Activated naive CD8-positive, alpha-beta T cell treated with anti-CD3 and anti-CD28 coated beads, Interleukin-2, amount 50 U/mL, for 24 hours (primary cell): ENCODE measurements at regions not wholly inside any gene's neighbourhood (a gene's known extent, or its start where the extent isn't known, plus 50 kb on each side); places are given as distances from the start of the nearest gene placed in this dataset.
A peak's percentile ranks its signal among the peaks of the same experiment; 100 is the strongest.

ENCODE experiments used
- ATAC-seq: fragments of 150-1000 bp; cut with Tn5 transposase; one replicate; pipeline ENCODE4 v1.10.0; 2021
- DNase-seq: peaks from one replicate; pipeline ENCODE4 v3.0.0; 2021
- H3K27ac Mint-ChIP-seq: one replicate; pipeline ENCODE4 v1.8.0; 2021; ENCODE audit warnings: mild to moderate bottlenecking, mixed read lengths
- H3K27me3 Mint-ChIP-seq: one replicate; pipeline ENCODE4 v1.8.0; 2021; ENCODE audit warnings: mixed read lengths
- H3K36me3 Mint-ChIP-seq: one replicate; pipeline ENCODE4 v1.8.0; 2021; ENCODE audit warnings: low read depth, mixed read lengths
- H3K4me1 Mint-ChIP-seq: one replicate; pipeline ENCODE4 v1.8.0; 2021; ENCODE audit warnings: mixed read lengths
- H3K4me3 Mint-ChIP-seq: one replicate; pipeline ENCODE4 v1.8.0; 2021; ENCODE audit warnings: mild to moderate bottlenecking, moderate library complexity, mixed read lengths
- H3K9me3 Mint-ChIP-seq: one replicate; pipeline ENCODE4 v1.8.0; 2021; ENCODE audit warnings: mixed read lengths

GRCh38 chr2:167900435-167901114 is 346.8 kb downstream of the STK39 start:
- Mint-ChIP-seq H3K27me3 (peaks cover 2% of the 10 kb centered on the region), H3K9me3 (no peaks in the 10 kb centered on the region), H3K27ac (no peak overlapping the region), H3K36me3 (no peaks in the 10 kb centered on the region), H3K4me1 (no peaks in the 10 kb centered on the region), H3K4me3 (no peak overlapping the region)
- DNase-seq (no peak), ATAC-seq (no peak)

GRCh38 chr2:167898340-167898739 is 349.1 kb downstream of the STK39 start:
- H3K9me3 Mint-ChIP-seq: no peaks in the 10 kb centered on the region
- no peak overlapping the region for H3K4me3 Mint-ChIP-seq
- ATAC-seq (no peak), DNase-seq (no peak)
- H3K36me3 Mint-ChIP-seq: no peaks in the 10 kb centered on the region
- H3K27me3 Mint-ChIP-seq: peaks cover 2% of the 10 kb centered on the region
- no peak overlapping the region for H3K27ac Mint-ChIP-seq
- no peaks in the 10 kb centered on the region for H3K4me1 Mint-ChIP-seq

- no peak for DNase-seq
- Mint-ChIP-seq H3K27ac (no peak overlapping the region), H3K4me1 (no peaks in the 10 kb centered on the region), H3K36me3 (no peaks in the 10 kb centered on the region), H3K9me3 (peaks cover 10% of the 10 kb centered on the region), H3K27me3 (peaks cover 19% of the 10 kb centered on the region), H3K4me3 (no peak overlapping the region)
- no peak for ATAC-seq
Observed at GRCh38 chr2:167891841-167892240, 355.6 kb downstream of the STK39 start.

GRCh38 chr2:167890739-167891138 is 356.7 kb downstream of the STK39 start:
- H3K4me3 Mint-ChIP-seq: no peak overlapping the region
- no peak for DNase-seq
- peaks cover 10% of the 10 kb centered on the region for H3K9me3 Mint-ChIP-seq
- H3K27me3 Mint-ChIP-seq: peaks cover 17% of the 10 kb centered on the region
- no peak for ATAC-seq
- no peak overlapping the region for H3K27ac Mint-ChIP-seq
- no peaks in the 10 kb centered on the region for H3K36me3 Mint-ChIP-seq
- H3K4me1 Mint-ChIP-seq: no peaks in the 10 kb centered on the region

- H3K4me1 Mint-ChIP-seq: no peaks in the 10 kb centered on the region
- H3K4me3 Mint-ChIP-seq: no peak overlapping the region
- no peak overlapping the region for H3K27ac Mint-ChIP-seq
- ATAC-seq (no peak), DNase-seq (no peak)
- no peaks in the 10 kb centered on the region for H3K9me3 Mint-ChIP-seq
- H3K36me3 Mint-ChIP-seq: no peaks in the 10 kb centered on the region
- H3K27me3 Mint-ChIP-seq: peaks cover 3% of the 10 kb centered on the region
Observed at GRCh38 chr2:167880415-167880814, 367.0 kb downstream of the STK39 start.

- no peak overlapping the region for H3K4me3 Mint-ChIP-seq
- peaks cover 4% of the 10 kb centered on the region for H3K9me3 Mint-ChIP-seq
- no peaks in the 10 kb centered on the region for H3K36me3 Mint-ChIP-seq
- DNase-seq (no peak), ATAC-seq (no peak)
- H3K27ac Mint-ChIP-seq: no peak overlapping the region
- no peaks in the 10 kb centered on the region for H3K4me1 Mint-ChIP-seq
- H3K27me3 Mint-ChIP-seq: no peaks in the 10 kb centered on the region
Observed at GRCh38 chr2:167875529-167875928, 371.9 kb downstream of the STK39 start.

- peaks cover 4% of the 10 kb centered on the region for H3K9me3 Mint-ChIP-seq
Observed at GRCh38 chr2:167874812-167875211, 372.6 kb downstream of the STK39 start.

GRCh38 chr2:167871286-167871685 is 376.1 kb downstream of the STK39 start:
- Mint-ChIP-seq H3K27me3 (no peaks in the 10 kb centered on the region), H3K9me3 (peaks cover 4% of the 10 kb centered on the region), H3K4me1 (no peaks in the 10 kb centered on the region), H3K36me3 (no peaks in the 10 kb centered on the region), H3K27ac (no peak overlapping the region), H3K4me3 (no peak overlapping the region)
- ATAC-seq: no peak
- DNase-seq: no peak

More at GRCh38 chr2:167874812-167875211, 372.6 kb downstream of the STK39 start:
- ATAC-seq: no peak
- H3K27me3 Mint-ChIP-seq: no peaks in the 10 kb centered on the region
- H3K27ac Mint-ChIP-seq: no peak overlapping the region
- no peaks in the 10 kb centered on the region for H3K4me1 Mint-ChIP-seq
- no peak for DNase-seq
- no peaks in the 10 kb centered on the region for H3K36me3 Mint-ChIP-seq
- H3K4me3 Mint-ChIP-seq: no peak overlapping the region

GRCh38 chr2:167869200-167869599 is 378.2 kb downstream of the STK39 start:
- Mint-ChIP-seq H3K4me3 (no peak overlapping the region), H3K9me3 (no peaks in the 10 kb centered on the region), H3K36me3 (no peaks in the 10 kb centered on the region), H3K27me3 (peaks cover 4% of the 10 kb centered on the region), H3K4me1 (no peaks in the 10 kb centered on the region), H3K27ac (no peak overlapping the region)
- ATAC-seq (no peak), DNase-seq (no peak)

GRCh38 chr2:167863377-167863776 is 384.0 kb downstream of the STK39 start:
- H3K4me3 Mint-ChIP-seq: no peak overlapping the region
- H3K27me3 Mint-ChIP-seq: peaks cover 6% of the 10 kb centered on the region
- H3K36me3 Mint-ChIP-seq: no peaks in the 10 kb centered on the region
- H3K4me1 Mint-ChIP-seq: peaks cover 9% of the 10 kb centered on the region
- no peak overlapping the region for H3K27ac Mint-ChIP-seq
- DNase-seq (no peak), ATAC-seq (no peak)
- H3K9me3 Mint-ChIP-seq: no peaks in the 10 kb centered on the region

GRCh38 chr2:167862782-167863181 is 384.6 kb downstream of the STK39 start:
- peaks cover 9% of the 10 kb centered on the region for H3K4me1 Mint-ChIP-seq
- H3K27me3 Mint-ChIP-seq: peaks cover 6% of the 10 kb centered on the region
- H3K27ac Mint-ChIP-seq: no peak overlapping the region
- no peak overlapping the region for H3K4me3 Mint-ChIP-seq
- no peaks in the 10 kb centered on the region for H3K36me3 Mint-ChIP-seq
- H3K9me3 Mint-ChIP-seq: no peaks in the 10 kb centered on the region
- peak; percentile 78 for ATAC-seq
- DNase-seq: no peak

- H3K27ac Mint-ChIP-seq: no peak overlapping the region
- no peak for ATAC-seq
- no peaks in the 10 kb centered on the region for H3K9me3 Mint-ChIP-seq
- peaks cover 6% of the 10 kb centered on the region for H3K27me3 Mint-ChIP-seq
- DNase-seq: no peak
- H3K4me3 Mint-ChIP-seq: no peak overlapping the region
- H3K36me3 Mint-ChIP-seq: no peaks in the 10 kb centered on the region
- peaks cover 9% of the 10 kb centered on the region for H3K4me1 Mint-ChIP-seq
Observed at GRCh38 chr2:167862296-167862695, 385.1 kb downstream of the STK39 start.

- peaks cover 6% of the 10 kb centered on the region for H3K27me3 Mint-ChIP-seq
- no peaks in the 10 kb centered on the region for H3K9me3 Mint-ChIP-seq
- no peaks in the 10 kb centered on the region for H3K36me3 Mint-ChIP-seq
- no peak for DNase-seq
- H3K4me3 Mint-ChIP-seq: no peak overlapping the region
- no peak overlapping the region for H3K27ac Mint-ChIP-seq
- ATAC-seq: no peak
- peaks cover 9% of the 10 kb centered on the region for H3K4me1 Mint-ChIP-seq
Observed at GRCh38 chr2:167861574-167862193, 385.7 kb downstream of the STK39 start.

GRCh38 chr2:167860082-167860481 is 387.3 kb downstream of the STK39 start:
- no peak overlapping the region for H3K4me3 Mint-ChIP-seq
- peaks cover 9% of the 10 kb centered on the region for H3K4me1 Mint-ChIP-seq
- no peak overlapping the region for H3K27ac Mint-ChIP-seq
- H3K27me3 Mint-ChIP-seq: peaks cover 2% of the 10 kb centered on the region
- DNase-seq: no peak
- no peaks in the 10 kb centered on the region for H3K36me3 Mint-ChIP-seq
- H3K9me3 Mint-ChIP-seq: no peaks in the 10 kb centered on the region
- no peak for ATAC-seq

- Mint-ChIP-seq H3K27me3 (peaks cover 2% of the 10 kb centered on the region), H3K4me1 (peaks cover 9% of the 10 kb centered on the region), H3K9me3 (no peaks in the 10 kb centered on the region), H3K36me3 (no peaks in the 10 kb centered on the region), H3K27ac (no peak overlapping the region), H3K4me3 (no peak overlapping the region)
- DNase-seq (no peak), ATAC-seq (no peak)
Observed at GRCh38 chr2:167859676-167860075, 387.7 kb downstream of the STK39 start.
